Aorta (tissue), 5 donors: ENCODE measurements at regions not wholly inside any gene's neighbourhood (a gene's known extent, or its start where the extent isn't known, plus 50 kb on each side); places are given as distances from the start of the nearest gene placed in this dataset.
"Not testable (repeated sequence)": the region's sequence is repeated elsewhere in the genome, so short reads cannot be mapped to it uniquely, and the experiment has no call there.

ENCODE experiments used
- ATAC-seq: fragments of 200-7000 bp; cut with Tn5 transposase; one replicate; pipeline ENCODE4 v1.9.1; 2022; ENCODE audit warnings: moderate library complexity; ENCODE audit not compliant: low FRiP score
- DNase-seq, 2 donors: peaks; one replicate each; pipeline ENCODE4 v3.0.0-alpha.2; 2020
- H3K27ac ChIP-seq, 2 donors: one replicate each; pipeline ENCODE4 v1.5.1; 2013; ENCODE audit warnings: low read length in 2 of 2, mild to moderate bottlenecking in 2 of 2, moderate library complexity in 2 of 2, control low read depth in 1 of 2, inconsistent platforms in 1 of 2, low read depth in 1 of 2
- H3K27me3 ChIP-seq, 2 donors: one replicate each; pipeline ENCODE4 v1.6.1; 2013; ENCODE audit warnings: control low read depth in 1 of 2, low read length in 1 of 2, mild to moderate bottlenecking in 1 of 2, moderate library complexity in 1 of 2; ENCODE audit not compliant: insufficient read depth in 2 of 2, control insufficient read depth in 1 of 2
- H3K36me3 ChIP-seq, 2 donors: one replicate each; pipeline ENCODE4 v1.6.1; 2013; ENCODE audit warnings: control low read depth in 1 of 2, low read length in 1 of 2, mild to moderate bottlenecking in 1 of 2; ENCODE audit not compliant: insufficient read depth in 2 of 2, control insufficient read depth in 1 of 2
- H3K4me1 ChIP-seq, 2 donors: one replicate each; pipeline ENCODE4 v1.6.1; 2013; ENCODE audit warnings: low read length in 2 of 2, control low read depth in 1 of 2, mild to moderate bottlenecking in 1 of 2, moderate library complexity in 1 of 2; ENCODE audit not compliant: insufficient read depth in 2 of 2, control insufficient read depth in 1 of 2
- H3K4me3 ChIP-seq, 2 donors: one replicate each; pipeline ENCODE4 v1.5.1; 2013; ENCODE audit warnings: low read length in 2 of 2, control low read depth in 1 of 2, mild to moderate bottlenecking in 1 of 2
- H3K9me3 ChIP-seq: one replicate; pipeline ENCODE4 v1.6.1; 2013; ENCODE audit warnings: mild to moderate bottlenecking, low read length; ENCODE audit not compliant: control insufficient read depth
- WGBS, 2 donors: extraction: QIAGEN DNeasy Blood & Tissue Kit; methylation state at CpG; one replicate each; pipeline ENCODE4 v1.1.7; 2013; 5-methylcytosine and 5-hydroxymethylcytosine counted together
- intact Hi-C, 2 donors: fragments of 100-400 bp; cut with DNase I; formaldehyde crosslinking; loops; one replicate each; pipeline versions ENCODE4 v1.14.2 to v1.15.0; 2022
- donor health status: healthy with polysubstance abuse.
- donor health status: Bipolar disorder and iron deficiency.
- donor health status: DM: no; HTN: no; CAD: no.
- donor health status: DM: no; HTN: no; CAD: no.
- donor health status: DM: yes; HTN: yes; CAD: no.

DNA sequence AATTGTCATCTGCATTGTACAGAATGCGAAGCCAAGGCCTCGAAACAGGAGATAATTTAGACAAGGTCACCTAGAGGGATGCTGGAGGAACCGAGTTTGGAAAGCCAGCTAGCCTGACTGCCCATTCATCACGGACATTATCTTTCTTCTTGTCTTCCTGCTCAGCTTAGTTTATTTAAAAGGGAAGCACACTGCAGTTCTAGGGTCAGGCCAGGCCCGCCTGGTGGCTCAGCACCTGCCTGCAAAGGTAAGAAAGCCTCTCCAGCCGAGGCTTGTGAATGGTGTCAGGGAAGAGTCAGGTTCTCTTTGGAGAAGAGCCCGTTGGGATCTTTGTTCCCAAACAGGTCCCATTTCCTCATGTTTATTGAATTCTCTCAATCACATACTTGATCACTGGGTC, 246.5 kb downstream of the BLID start:
- no peak for DNase-seq
- peaks cover 5 to 6% of the 10 kb centered on the region in 2 donors for H3K4me1 ChIP-seq

DNA sequence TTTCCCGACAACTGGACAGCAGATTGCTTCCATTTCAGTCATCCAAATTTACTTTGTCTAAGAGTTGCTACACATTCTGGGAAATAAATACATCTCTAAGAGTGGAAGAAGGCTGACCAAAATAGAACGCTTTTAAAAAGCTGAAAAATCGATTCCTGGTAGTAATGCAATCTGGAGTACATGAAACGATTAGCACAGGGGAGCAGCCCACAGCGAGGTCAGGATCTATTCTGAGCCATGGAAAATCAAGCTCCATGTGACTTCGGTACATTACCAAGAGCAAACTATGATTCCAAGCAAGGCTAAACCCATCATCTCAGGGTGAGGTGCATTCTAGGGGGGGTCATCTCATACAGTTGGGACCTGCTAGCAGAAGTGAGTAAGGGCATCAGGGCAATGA, 249.3 kb downstream of the BLID start:
- no peaks in the 10 kb centered on the region for H3K27me3 ChIP-seq
- no peak overlapping the region for H3K4me3 ChIP-seq
- peaks cover 5 to 6% of the 10 kb centered on the region in 2 donors for H3K4me1 ChIP-seq
- H3K36me3 ChIP-seq = no peaks in the 10 kb centered on the region
- H3K9me3 ChIP-seq = no peaks in the 10 kb centered on the region
- ATAC-seq (no peak), DNase-seq (no peak)
- WGBS, 2 donors = 62 to 66% methylated on average over 6 of the region's 6 CpGs
- no peak overlapping the region for H3K27ac ChIP-seq
- intact Hi-C loops = no loop called here

More for the DNA sequence above, 246.5 kb downstream of the BLID start:
- no peaks in the 10 kb centered on the region for H3K27me3 ChIP-seq
- H3K4me3 ChIP-seq = no peak overlapping the region
- H3K36me3 ChIP-seq = no peaks in the 10 kb centered on the region
- WGBS, 2 donors = 85 to 90% methylated on average over 7 of the region's 7 CpGs
- ATAC-seq = no peak
- H3K9me3 ChIP-seq = no peaks in the 10 kb centered on the region
- intact Hi-C loops = no loop called here
- H3K27ac ChIP-seq = no peak overlapping the region

DNA sequence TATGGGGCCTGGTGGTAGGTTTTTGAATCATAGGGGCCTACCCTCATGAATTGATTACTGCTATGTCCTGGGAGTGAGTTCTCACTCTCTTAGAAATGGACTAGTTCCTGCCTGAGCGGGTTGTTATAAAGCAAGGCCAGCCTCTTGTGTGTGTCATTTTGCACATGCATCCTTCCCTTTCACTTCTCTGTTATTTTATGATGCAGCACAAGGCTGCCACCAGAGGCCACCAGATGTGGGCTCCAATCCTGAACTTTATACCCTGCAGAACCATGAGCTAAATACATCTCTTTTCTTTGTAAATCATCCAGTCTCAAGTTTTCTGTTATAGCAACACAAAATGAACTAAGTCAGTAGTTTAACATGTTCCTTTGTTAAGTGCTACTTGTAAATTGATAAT, 251.4 kb downstream of the BLID start:
- no peak overlapping the region for H3K4me3 ChIP-seq
- intact Hi-C loops = no loop called here
- H3K27ac ChIP-seq = no peak overlapping the region
- H3K36me3 ChIP-seq = no peaks in the 10 kb centered on the region
- H3K4me1 ChIP-seq = no peaks in the 10 kb centered on the region
- no peak for DNase-seq
- 91 to 95% methylated on average over 1 of the region's 1 CpG for WGBS, 2 donors
- no peaks in the 10 kb centered on the region for H3K9me3 ChIP-seq
- no peaks in the 10 kb centered on the region for H3K27me3 ChIP-seq
- no peak for ATAC-seq

DNA sequence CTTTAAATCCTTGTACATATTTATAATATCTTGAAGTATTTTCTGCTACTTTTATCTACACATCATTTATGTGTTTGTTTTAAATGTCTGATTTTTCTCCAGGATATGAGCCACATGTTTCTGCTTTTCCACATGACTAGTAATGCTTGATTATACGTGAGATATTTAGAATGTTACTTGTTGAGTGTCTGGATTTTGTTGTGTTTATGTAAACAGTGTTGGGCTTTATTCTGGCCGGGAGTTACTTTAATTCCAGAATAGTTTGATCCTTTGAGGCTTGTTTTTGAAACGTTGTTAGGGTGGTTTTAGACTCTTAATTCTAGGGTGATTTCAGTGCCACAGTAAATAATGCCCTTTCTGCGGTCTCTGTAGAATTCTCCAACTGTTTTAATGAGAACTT, 252.9 kb downstream of the BLID start:
- intact Hi-C loops = no loop called here
- H3K27ac ChIP-seq = no peak overlapping the region
- no peaks in the 10 kb centered on the region for H3K4me1 ChIP-seq
- DNase-seq (no peak), ATAC-seq (no peak)
- H3K27me3 ChIP-seq = no peaks in the 10 kb centered on the region
- 61 to 68% methylated on average over 4 of the region's 4 CpGs for WGBS, 2 donors
- H3K9me3 ChIP-seq = no peaks in the 10 kb centered on the region
- H3K36me3 ChIP-seq = no peaks in the 10 kb centered on the region
- H3K4me3 ChIP-seq = no peak overlapping the region

DNA sequence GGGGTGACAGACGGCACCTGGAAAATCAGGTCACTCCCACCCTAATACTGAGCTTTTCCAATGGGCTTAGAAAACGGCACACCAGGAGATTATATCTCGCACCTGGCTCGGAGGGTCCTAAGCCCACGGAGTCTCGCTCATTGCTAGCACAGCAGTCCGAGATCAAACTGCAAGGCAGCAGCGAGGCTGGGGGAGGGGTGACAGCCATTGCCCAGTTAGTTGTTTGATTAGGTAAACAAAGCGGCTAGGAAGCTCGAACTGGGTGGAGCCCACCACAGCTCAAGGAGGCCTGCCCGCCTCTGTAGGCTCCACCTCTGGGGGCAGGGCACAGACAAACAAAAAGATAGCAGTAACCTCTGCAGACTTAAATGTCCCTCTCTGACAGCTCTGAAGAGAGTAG, 260.9 kb downstream of the BLID start:
- ATAC-seq, H3K4me3 ChIP-seq, H3K4me1 ChIP-seq, intact Hi-C loops, H3K36me3 ChIP-seq, H3K27ac ChIP-seq, DNase-seq, H3K27me3 ChIP-seq, H3K9me3 ChIP-seq: not testable (repeated sequence)
- 89 to 92% methylated on average over 11 of the region's 11 CpGs for WGBS, 2 donors

DNA sequence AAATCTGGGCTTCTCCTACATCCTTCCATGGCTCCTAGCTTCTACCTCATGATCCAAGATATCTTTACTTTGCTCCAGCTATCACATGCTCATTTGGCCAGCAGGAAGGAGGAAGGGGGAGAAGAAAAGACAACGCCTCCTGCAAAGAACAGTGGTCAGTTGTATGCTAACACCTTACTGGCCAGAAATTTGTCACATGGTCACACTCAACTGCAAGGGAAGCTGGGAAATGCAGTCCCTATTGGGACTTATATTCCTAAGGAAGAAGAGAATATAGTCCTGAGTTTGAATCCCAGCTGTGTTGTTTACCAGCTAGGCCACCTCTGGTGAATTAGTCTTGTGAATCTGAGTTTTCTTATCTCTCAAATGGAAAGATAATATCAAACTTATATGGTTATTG, 272.0 kb downstream of the BLID start:
- ATAC-seq (no peak), DNase-seq (no peak)
- Histone ChIP-seq H3K27ac (no peak overlapping the region), H3K27me3 (no peaks in the 10 kb centered on the region), H3K4me1 (no peaks in the 10 kb centered on the region), H3K4me3 (no peak overlapping the region), H3K36me3 (no peaks in the 10 kb centered on the region), H3K9me3 (no peaks in the 10 kb centered on the region)
- WGBS, 2 donors = 95 to 96% methylated on average over 1 of the region's 1 CpG
- intact Hi-C loops = no loop called here

DNA sequence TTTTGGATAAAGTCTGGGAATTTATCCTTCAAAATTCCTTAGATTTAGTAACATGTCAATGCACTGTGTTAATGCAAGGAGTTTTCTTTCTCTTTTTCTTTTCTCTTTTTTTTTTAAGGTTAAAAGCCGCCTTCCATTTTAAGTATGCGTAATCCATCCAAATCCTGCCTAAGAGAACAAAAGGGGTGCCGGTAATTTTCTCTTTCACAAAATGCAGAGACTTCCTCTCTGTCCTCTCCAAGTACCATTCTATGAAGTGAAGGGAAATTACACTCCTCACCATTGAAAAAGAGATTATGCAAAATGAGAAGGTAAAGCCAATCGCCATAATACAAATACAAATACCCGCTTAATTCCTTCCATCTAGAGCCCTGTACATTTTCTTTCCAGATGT, 273.8 kb downstream of the BLID start:
- no peaks in the 10 kb centered on the region for H3K27me3 ChIP-seq
- 86 to 92% methylated on average over 5 of the region's 5 CpGs for WGBS, 2 donors
- DNase-seq (no peak), ATAC-seq (no peak)
- no peaks in the 10 kb centered on the region for H3K9me3 ChIP-seq
- intact Hi-C loops = no loop called here
- H3K27ac ChIP-seq = no peak overlapping the region
- H3K36me3 ChIP-seq = no peaks in the 10 kb centered on the region
- H3K4me3 ChIP-seq = no peak overlapping the region
- H3K4me1 ChIP-seq = no peaks in the 10 kb centered on the region

DNA sequence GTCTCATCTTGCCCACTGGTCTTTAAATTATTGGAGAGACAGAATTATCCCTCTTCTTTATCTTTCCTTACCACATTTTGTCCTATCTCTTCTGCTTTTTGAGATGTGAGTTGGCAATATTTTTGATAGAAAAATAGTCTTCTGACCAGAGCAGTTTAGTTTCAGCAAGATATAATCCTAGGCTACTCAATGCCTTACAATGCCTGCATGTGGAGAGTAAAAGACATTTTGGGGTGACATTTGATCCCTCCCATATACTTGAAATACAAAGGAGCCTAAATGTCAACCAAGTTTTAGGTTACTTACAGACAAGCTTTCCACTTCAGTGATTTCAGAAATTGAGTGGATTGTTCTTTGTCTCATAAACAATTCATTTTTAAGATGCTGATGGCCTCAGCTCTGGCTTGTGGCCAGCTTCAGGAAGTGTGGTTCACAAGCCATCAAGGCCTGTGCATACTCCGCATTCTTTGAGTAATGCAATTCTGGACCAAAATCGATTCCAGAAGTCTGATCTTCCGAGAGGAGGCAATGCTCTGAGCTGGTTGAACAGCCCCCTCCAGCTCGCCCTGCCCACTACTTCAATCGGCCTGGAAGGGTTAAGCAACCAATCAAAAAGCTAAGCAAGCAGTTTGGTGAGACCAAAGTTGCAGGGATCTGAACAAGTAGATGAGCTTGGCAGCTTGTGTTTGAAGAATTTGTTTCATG, 274.4 kb downstream of the BLID start:
- Histone ChIP-seq H3K9me3 (no peaks in the 10 kb centered on the region), H3K27ac (no peak overlapping the region), H3K4me3 (no peak overlapping the region), H3K27me3 (no peaks in the 10 kb centered on the region), H3K36me3 (no peaks in the 10 kb centered on the region), H3K4me1 (no peaks in the 10 kb centered on the region)
- ATAC-seq (no peak), DNase-seq (peak in 1 of 2 donors; percentile 51)
- 36 to 42% methylated on average over 5 of the region's 5 CpGs for WGBS, 2 donors
- intact Hi-C loops = no loop called here

DNA sequence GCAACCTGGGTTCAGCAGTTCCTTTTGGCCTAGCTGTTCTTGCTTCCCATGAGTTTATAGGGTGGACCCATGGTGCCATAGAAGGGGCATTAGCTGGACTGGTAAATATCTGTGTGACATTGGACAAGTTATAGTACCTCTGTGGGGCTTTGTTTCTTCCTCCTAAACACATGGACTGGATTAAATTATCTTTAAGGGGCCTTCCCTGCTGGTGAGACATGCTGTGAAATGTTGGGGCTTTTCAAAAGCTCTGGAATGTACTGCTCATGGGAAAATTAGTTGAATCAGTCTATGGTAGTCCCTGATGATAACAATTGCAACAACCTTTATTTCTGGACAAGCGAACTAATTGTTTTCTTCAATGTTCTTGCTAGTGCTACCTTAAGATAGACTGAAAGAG, 276.2 kb downstream of the BLID start:
- H3K4me3 ChIP-seq = no peak overlapping the region
- ATAC-seq (no peak), DNase-seq (no peak)
- H3K4me1 ChIP-seq = no peaks in the 10 kb centered on the region
- intact Hi-C loops = no loop called here
- H3K27me3 ChIP-seq = no peaks in the 10 kb centered on the region
- H3K27ac ChIP-seq = no peak overlapping the region
- H3K9me3 ChIP-seq = no peaks in the 10 kb centered on the region
- H3K36me3 ChIP-seq = no peaks in the 10 kb centered on the region
- WGBS, 2 donors = 97% methylated on average over 1 of the region's 1 CpG
